ENCODE measurements at regions not wholly inside any gene's neighbourhood (a gene's known extent, or its start where the extent isn't known, plus 50 kb on each side); places are given as distances from the start of the nearest gene placed in this dataset.
"Not testable (repeated sequence)": the region's sequence is repeated elsewhere in the genome, so short reads cannot be mapped to it uniquely, and the experiment has no call there.

- DNase-seq (ENCODE audit: low read depth), result no peak
These were observed 707.9 kb downstream of the CENPC start for GRCh38 chr4:66837279-66837922.

- no peak for DNase-seq (ENCODE audit: low read depth)
These were observed 716.0 kb downstream of the CENPC start for GRCh38 chr4:66829310-66829709.

- no peak for DNase-seq (ENCODE audit: low read depth)
These were observed 724.6 kb downstream of the CENPC start for GRCh38 chr4:66820681-66821080.

- DNase-seq (ENCODE audit: low read depth), result no peak
These were observed 731.0 kb downstream of the CENPC start for GRCh38 chr4:66814277-66814676.

GRCh38 chr4:66805582-66805981, 739.7 kb downstream of the CENPC start:
- no peak for DNase-seq (ENCODE audit: low read depth)

- DNase-seq (ENCODE audit: low read depth), result no peak
These were observed 740.3 kb downstream of the CENPC start for GRCh38 chr4:66804979-66805378.

- DNase-seq (ENCODE audit: low read depth), result no peak
These were observed 747.7 kb downstream of the CENPC start for GRCh38 chr4:66797608-66798007.

- DNase-seq (ENCODE audit: low read depth), result no peak
These were observed 749.6 kb downstream of the CENPC start for GRCh38 chr4:66795724-66796123.

GRCh38 chr4:66794390-66795034, 750.8 kb downstream of the CENPC start:
- DNase-seq (ENCODE audit: low read depth), result no peak

GRCh38 chr4:66791686-66792085, 753.6 kb downstream of the CENPC start:
- no peak for DNase-seq (ENCODE audit: low read depth)

GRCh38 chr4:66785479-66785878, 759.8 kb downstream of the CENPC start:
- DNase-seq (ENCODE audit: low read depth), result no peak

- DNase-seq (ENCODE audit: low read depth), result not testable (repeated sequence)
These were observed 762.6 kb downstream of the CENPC start for GRCh38 chr4:66782751-66783150.

GRCh38 chr4:66777097-66777496, 768.2 kb downstream of the CENPC start:
- DNase-seq (ENCODE audit: low read depth), result no peak

GRCh38 chr4:66769441-66769840, 775.9 kb downstream of the CENPC start:
- no peak for DNase-seq (ENCODE audit: low read depth)

GRCh38 chr4:66767442-66767841, 777.9 kb downstream of the CENPC start:
- no peak for DNase-seq (ENCODE audit: low read depth)

GRCh38 chr4:66766557-66766956, 778.7 kb downstream of the CENPC start:
- DNase-seq (ENCODE audit: low read depth), result no peak

GRCh38 chr4:66750273-66750672, 795.0 kb downstream of the CENPC start:
- no peak for DNase-seq (ENCODE audit: low read depth)

GRCh38 chr4:66746918-66747317, 798.4 kb downstream of the CENPC start:
- not testable (repeated sequence) for DNase-seq (ENCODE audit: low read depth)

GRCh38 chr4:66741081-66741480, 804.2 kb downstream of the CENPC start:
- no peak for DNase-seq (ENCODE audit: low read depth)

GRCh38 chr4:66736606-66737005, 808.7 kb downstream of the CENPC start:
- DNase-seq (ENCODE audit: low read depth), result no peak

- DNase-seq (ENCODE audit: low read depth), result no peak
These were observed 817.0 kb downstream of the CENPC start for GRCh38 chr4:66728280-66728679.

- not testable (repeated sequence) for DNase-seq (ENCODE audit: low read depth)
These were observed 832.9 kb downstream of the CENPC start for GRCh38 chr4:66712301-66712921.

GRCh38 chr4:66704243-66704642, 841.1 kb downstream of the CENPC start:
- no peak for DNase-seq (ENCODE audit: low read depth)

Data from T follicular helper cell (primary cell).